Right atrium auricular region (tissue), 2 donors: ENCODE measurements at regions not wholly inside any gene's neighbourhood (a gene's known extent, or its start where the extent isn't known, plus 50 kb on each side); places are given as distances from the start of the nearest gene placed in this dataset.

Source experiments
- DNase-seq: peaks from one replicate; pipeline ENCODE4 v3.0.0-alpha.2; 2019; ENCODE audit warnings: low spot score
- H3K27ac ChIP-seq, 2 donors: fragments of 200-600 bp; sonication (generic); 1 replicate in 1 of 2; 2 replicates in 1 of 2; pipeline ENCODE4 v1.5.1; 2016 to 2019
- H3K27me3 ChIP-seq, 2 donors: fragments of 200-600 bp; sonication (generic); one replicate each; pipeline versions ENCODE4 v1.5.1 to v1.6.0; 2017 to 2019
- H3K36me3 ChIP-seq: fragments of 200-600 bp; sonication (generic); one replicate; pipeline ENCODE4 v1.5.1; 2016
- H3K4me1 ChIP-seq, 2 donors: fragments of 200-600 bp; sonication (generic); one replicate each; pipeline versions ENCODE4 v1.5.1 to v1.6.0; 2017 to 2019
- H3K4me3 ChIP-seq, 2 donors: fragments of 200-600 bp; sonication (generic); 1 replicate in 1 of 2; 2 replicates in 1 of 2; pipeline ENCODE4 v1.5.1; 2017 to 2019; ENCODE audit warnings: mild to moderate bottlenecking in 1 of 2, moderate library complexity in 1 of 2
- H3K9me3 ChIP-seq, 2 donors: fragments of 200-600 bp; sonication (generic); one replicate each; pipeline ENCODE4 v1.5.1; 2019
- TF ChIP-seq, protein P1 (sequence below), 2 donors: fragments of 200-600 bp; sonication (generic); IDR thresholded peaks; one replicate each; pipeline ENCODE4 v1.5.1; 2019; ENCODE audit warnings: antibody characterized with exemption in 2 of 2

DNA sequence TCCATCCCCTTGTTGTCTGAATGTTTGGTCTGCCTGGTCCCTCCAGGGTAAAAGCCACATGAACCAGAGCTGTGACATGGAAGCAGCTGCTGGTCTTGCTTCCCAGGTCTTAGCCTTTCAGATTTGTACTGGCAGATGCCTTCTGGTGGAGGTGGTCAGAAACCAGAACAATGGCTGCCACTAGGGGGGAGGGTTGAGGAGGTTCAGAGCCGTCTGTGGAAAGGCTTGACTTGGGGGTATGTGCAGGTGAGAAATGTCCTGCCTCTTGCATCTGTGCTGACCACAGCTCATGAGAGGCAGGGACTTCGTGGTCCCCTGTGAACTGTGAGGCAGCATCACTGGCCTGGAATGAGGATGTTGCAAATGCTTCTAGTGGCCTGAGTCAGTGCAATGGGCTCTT is 144.2 kb upstream of the WDR1 start:
- TF ChIP-seq, protein P1, sequence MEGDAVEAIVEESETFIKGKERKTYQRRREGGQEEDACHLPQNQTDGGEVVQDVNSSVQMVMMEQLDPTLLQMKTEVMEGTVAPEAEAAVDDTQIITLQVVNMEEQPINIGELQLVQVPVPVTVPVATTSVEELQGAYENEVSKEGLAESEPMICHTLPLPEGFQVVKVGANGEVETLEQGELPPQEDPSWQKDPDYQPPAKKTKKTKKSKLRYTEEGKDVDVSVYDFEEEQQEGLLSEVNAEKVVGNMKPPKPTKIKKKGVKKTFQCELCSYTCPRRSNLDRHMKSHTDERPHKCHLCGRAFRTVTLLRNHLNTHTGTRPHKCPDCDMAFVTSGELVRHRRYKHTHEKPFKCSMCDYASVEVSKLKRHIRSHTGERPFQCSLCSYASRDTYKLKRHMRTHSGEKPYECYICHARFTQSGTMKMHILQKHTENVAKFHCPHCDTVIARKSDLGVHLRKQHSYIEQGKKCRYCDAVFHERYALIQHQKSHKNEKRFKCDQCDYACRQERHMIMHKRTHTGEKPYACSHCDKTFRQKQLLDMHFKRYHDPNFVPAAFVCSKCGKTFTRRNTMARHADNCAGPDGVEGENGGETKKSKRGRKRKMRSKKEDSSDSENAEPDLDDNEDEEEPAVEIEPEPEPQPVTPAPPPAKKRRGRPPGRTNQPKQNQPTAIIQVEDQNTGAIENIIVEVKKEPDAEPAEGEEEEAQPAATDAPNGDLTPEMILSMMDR (IDR thresholded peaks at IDR 0.05) = no peak

GRCh38 chr4:10259976-10260375 is 143.4 kb upstream of the WDR1 start:
- no peak for DNase-seq
- Histone ChIP-seq H3K4me1 (no peaks in the 10 kb centered on the region), H3K9me3 (no peaks in the 10 kb centered on the region), H3K36me3 (no peaks in the 10 kb centered on the region), H3K4me3 (no peak overlapping the region), H3K27ac (no peak overlapping the region), H3K27me3 (no peaks in the 10 kb centered on the region)
- TF ChIP-seq, protein P1 (IDR thresholded peaks at IDR 0.05) = no peak

More for the DNA sequence above, 144.2 kb upstream of the WDR1 start:
- H3K4me3 ChIP-seq = no peak overlapping the region
- H3K4me1 ChIP-seq = no peaks in the 10 kb centered on the region
- no peaks in the 10 kb centered on the region for H3K9me3 ChIP-seq
- no peak overlapping the region for H3K27ac ChIP-seq
- no peak for DNase-seq
- H3K36me3 ChIP-seq = no peaks in the 10 kb centered on the region
- no peaks in the 10 kb centered on the region for H3K27me3 ChIP-seq

DNA sequence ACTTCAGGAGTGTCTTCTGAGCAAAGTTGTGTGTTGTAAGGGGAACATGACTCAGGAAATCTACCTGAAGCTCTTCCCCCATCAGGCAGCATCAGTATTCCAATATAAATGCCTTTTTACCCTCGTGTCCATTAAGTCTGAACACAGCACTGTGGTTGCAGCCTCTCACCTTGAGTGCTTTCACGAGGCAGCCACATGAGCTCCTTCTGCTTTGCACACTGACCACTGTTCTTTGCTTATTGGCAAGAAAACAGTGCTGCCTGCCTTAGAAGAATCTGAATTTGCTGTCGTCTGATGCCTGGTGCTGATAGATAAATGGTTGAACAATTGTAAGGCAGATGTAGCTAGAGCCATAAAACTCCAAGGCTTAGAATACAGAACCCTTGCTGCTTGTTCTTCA is 139.6 kb upstream of the WDR1 start:
- Histone ChIP-seq H3K27ac (no peak overlapping the region), H3K36me3 (no peaks in the 10 kb centered on the region), H3K4me3 (no peak overlapping the region), H3K27me3 (no peaks in the 10 kb centered on the region), H3K9me3 (no peaks in the 10 kb centered on the region), H3K4me1 (no peaks in the 10 kb centered on the region)
- no peak for DNase-seq
- TF ChIP-seq, protein P1 (IDR thresholded peaks at IDR 0.05) = no peak

DNA sequence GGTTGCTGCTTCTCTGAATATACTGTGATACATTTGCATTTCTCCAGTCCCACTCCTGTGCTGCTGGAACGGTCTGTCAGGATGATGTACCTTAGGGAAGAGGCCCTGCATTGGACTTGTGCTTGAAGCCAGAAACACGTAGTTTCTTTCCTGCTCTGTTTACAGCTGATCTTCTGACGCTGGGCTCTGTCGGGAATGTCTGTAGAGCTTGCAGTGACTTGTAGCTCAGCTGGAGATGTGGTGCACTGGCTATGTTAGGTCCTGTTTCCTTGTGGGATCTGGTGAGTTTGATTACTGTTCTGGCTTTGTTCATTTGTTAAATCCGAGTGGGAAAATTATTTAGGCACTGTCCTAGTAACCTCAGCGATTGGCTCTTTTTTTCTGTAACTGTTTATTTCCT is 137.2 kb upstream of the WDR1 start:
- no peaks in the 10 kb centered on the region for H3K4me1 ChIP-seq
- TF ChIP-seq, protein P1 (IDR thresholded peaks at IDR 0.05) = no peak
- no peak for DNase-seq
- H3K36me3 ChIP-seq = no peaks in the 10 kb centered on the region
- no peak overlapping the region for H3K4me3 ChIP-seq
- H3K27ac ChIP-seq = no peak overlapping the region
- no peaks in the 10 kb centered on the region for H3K27me3 ChIP-seq
- H3K9me3 ChIP-seq = no peaks in the 10 kb centered on the region

GRCh38 chr4:10245751-10246150 is 129.2 kb upstream of the WDR1 start:
- no peaks in the 10 kb centered on the region for H3K9me3 ChIP-seq
- H3K36me3 ChIP-seq = no peaks in the 10 kb centered on the region
- H3K4me1 ChIP-seq = peaks cover 0 to 2% of the 10 kb centered on the region in 2 donors
- DNase-seq = no peak
- H3K27me3 ChIP-seq = no peaks in the 10 kb centered on the region
- TF ChIP-seq, protein P1 (IDR thresholded peaks at IDR 0.05) = no peak
- H3K27ac ChIP-seq = no peak overlapping the region
- H3K4me3 ChIP-seq = no peak overlapping the region

DNA sequence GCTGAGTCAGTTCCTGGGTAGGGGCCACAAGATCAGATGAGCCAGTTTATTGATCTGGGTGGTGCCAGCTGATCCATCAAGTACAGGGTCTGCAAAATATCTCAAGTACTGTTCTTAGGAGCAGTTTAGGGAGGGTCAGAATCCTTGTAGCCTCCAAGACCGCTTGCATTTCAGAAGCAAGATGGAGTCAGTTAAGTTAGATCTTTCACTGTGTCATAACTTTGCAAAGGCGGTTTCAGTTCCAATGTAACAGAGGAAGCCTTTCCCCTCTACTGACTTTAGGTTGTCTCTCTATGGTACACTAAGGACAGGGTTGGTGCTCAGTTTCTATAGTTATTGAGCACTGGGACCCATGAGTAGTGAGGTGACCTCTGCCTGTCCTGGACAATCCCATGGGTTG is 127.3 kb upstream of the WDR1 start:
- H3K4me3 ChIP-seq = no peak overlapping the region
- no peaks in the 10 kb centered on the region for H3K9me3 ChIP-seq
- no peaks in the 10 kb centered on the region for H3K27me3 ChIP-seq
- TF ChIP-seq, protein P1 (IDR thresholded peaks at IDR 0.05) = no peak
- peaks cover 0 to 7% of the 10 kb centered on the region in 2 donors for H3K4me1 ChIP-seq
- no peak overlapping the region for H3K27ac ChIP-seq
- H3K36me3 ChIP-seq = no peaks in the 10 kb centered on the region
- no peak for DNase-seq
